Muscle of leg (tissue), 3 donors: ENCODE measurements at regions not wholly inside any gene's neighbourhood (a gene's known extent, or its start where the extent isn't known, plus 50 kb on each side); places are given as distances from the start of the nearest gene placed in this dataset.

ENCODE experiments used
- DNase-seq: peaks from one replicate; pipeline ENCODE4 v3.0.0; 2013
- H3K27ac ChIP-seq: one replicate; pipeline ENCODE4 v1.5.1; 2013; ENCODE audit warnings: mild to moderate bottlenecking, low read length, control low read depth
- H3K27me3 ChIP-seq: one replicate; pipeline ENCODE4 v1.6.1; 2013; ENCODE audit warnings: low read length; ENCODE audit not compliant: control insufficient read depth, insufficient read depth
- H3K36me3 ChIP-seq: one replicate; pipeline ENCODE4 v1.6.1; 2013; ENCODE audit warnings: low read length; ENCODE audit not compliant: control insufficient read depth, insufficient read depth
- H3K4me1 ChIP-seq: one replicate; pipeline ENCODE4 v1.6.1; 2013; ENCODE audit warnings: low read length; ENCODE audit not compliant: control insufficient read depth, insufficient read depth
- H3K4me3 ChIP-seq: one replicate; pipeline ENCODE4 v1.5.1; 2013; ENCODE audit warnings: low read length, control low read depth
- H3K9me3 ChIP-seq: replicated peaks from 2 replicates; pipeline ENCODE4 v1.6.1; 2013; ENCODE audit warnings: low read depth, low read length; ENCODE audit not compliant: control insufficient read depth
- WGBS: methylation state at CpG from one replicate; pipeline ENCODE4 v1.1.5; 2013; ENCODE audit warnings: missing lambda C conversion rate; ENCODE audit not compliant: insufficient coverage; 5-methylcytosine and 5-hydroxymethylcytosine counted together

DNA sequence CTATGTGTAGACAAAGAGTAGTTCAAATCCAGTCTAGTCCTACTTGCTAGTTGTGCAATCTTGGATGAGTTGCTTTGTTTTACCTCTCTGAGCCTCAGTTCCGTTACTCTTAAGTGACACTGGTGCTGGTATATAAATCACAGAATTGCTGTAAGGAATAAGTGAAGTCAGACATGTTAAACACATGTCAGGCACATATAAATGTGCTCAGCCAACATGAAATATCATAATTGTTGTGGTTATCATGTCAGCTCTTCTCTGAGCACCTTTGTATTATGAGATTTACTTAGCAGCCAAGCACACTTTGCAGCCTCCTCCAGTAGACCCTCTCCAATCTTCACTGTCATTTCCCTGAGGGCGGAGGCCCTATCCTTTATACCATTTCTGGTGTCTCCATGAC lies 87.9 kb upstream of the PAK3 start:
- Histone ChIP-seq H3K9me3 (no peaks in the 10 kb centered on the region), H3K4me1 (no peaks in the 10 kb centered on the region), H3K27ac (no peak overlapping the region), H3K4me3 (no peak overlapping the region), H3K36me3 (no peaks in the 10 kb centered on the region), H3K27me3 (peaks cover 21% of the 10 kb centered on the region)
- WGBS = 60% methylated on average over 2 of the region's 2 CpGs
- no peak for DNase-seq

DNA sequence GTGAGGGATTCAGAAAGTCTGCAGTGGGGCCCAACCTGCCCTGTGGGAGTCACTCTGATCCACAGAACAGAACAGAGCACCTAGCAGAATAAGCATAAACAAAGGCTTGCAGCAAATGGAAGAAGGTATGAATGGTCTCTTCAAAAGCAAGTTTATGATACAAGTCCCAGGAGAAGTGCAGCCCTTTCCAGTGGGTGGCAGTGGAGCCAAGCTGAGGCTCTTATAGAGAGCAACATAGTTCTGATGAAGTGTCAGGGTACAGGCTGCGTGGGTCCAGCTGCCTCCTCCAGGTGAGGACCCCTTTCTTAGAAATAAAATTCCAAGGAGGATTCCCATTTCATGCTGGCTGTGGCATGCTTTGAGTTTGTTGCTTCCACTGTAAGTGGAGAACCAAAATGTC lies 88.8 kb upstream of the PAK3 start:
- Histone ChIP-seq H3K4me1 (no peaks in the 10 kb centered on the region), H3K27me3 (peaks cover 26% of the 10 kb centered on the region), H3K4me3 (no peak overlapping the region), H3K27ac (no peak overlapping the region), H3K9me3 (no peaks in the 10 kb centered on the region), H3K36me3 (no peaks in the 10 kb centered on the region)
- no peak for DNase-seq
- no CpG with 5 or more reads among the region's 1 CpG for WGBS

DNA sequence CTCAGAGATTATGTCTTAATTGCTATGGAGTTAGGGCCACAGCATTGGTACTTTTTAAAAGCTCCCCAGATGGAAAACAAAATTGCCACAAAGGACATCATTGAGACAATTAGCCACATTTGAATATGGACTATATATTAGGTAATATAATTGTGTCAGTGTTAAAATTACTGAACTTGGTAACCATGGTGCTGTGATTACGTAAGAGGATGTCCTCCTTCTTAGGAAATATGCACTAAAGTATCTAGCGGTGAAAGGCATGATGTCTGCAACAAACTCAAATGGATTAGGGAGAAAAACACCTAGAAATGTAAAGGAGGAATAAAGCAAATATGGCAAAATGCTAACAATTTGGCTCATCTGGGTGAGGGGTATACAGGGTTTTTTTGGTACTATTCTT lies 89.9 kb upstream of the PAK3 start:
- Histone ChIP-seq H3K27ac (no peak overlapping the region), H3K4me3 (no peak overlapping the region), H3K36me3 (no peaks in the 10 kb centered on the region), H3K4me1 (no peaks in the 10 kb centered on the region), H3K27me3 (peaks cover 26% of the 10 kb centered on the region), H3K9me3 (no peaks in the 10 kb centered on the region)
- no peak for DNase-seq
- WGBS = 80% methylated on average over 1 of the region's 2 CpGs

DNA sequence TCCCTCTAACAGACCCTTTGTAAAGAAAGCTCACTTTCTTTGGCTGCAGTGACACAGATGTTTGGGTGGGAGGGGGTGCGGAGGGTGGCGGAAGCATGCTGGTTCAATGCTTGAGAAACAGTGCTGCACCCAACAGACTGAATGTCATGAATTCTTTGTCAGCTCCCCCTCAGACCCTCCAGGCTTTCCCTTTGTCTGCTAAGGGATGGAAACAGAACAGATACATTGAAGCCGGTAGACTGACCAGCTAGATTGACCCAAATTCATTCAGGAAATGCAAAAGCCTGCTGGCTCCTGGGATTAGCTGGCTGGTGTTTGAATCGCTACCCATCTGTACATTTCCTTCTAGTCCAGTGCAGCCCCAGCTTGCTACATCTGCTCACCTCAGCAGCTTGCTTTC lies 90.8 kb upstream of the PAK3 start:
- Histone ChIP-seq H3K27ac (no peak overlapping the region), H3K27me3 (peaks cover 28% of the 10 kb centered on the region), H3K9me3 (no peaks in the 10 kb centered on the region), H3K4me3 (no peak overlapping the region), H3K36me3 (no peaks in the 10 kb centered on the region), H3K4me1 (no peaks in the 10 kb centered on the region)
- WGBS = 80% methylated on average over 1 of the region's 4 CpGs
- no peak for DNase-seq

DNA sequence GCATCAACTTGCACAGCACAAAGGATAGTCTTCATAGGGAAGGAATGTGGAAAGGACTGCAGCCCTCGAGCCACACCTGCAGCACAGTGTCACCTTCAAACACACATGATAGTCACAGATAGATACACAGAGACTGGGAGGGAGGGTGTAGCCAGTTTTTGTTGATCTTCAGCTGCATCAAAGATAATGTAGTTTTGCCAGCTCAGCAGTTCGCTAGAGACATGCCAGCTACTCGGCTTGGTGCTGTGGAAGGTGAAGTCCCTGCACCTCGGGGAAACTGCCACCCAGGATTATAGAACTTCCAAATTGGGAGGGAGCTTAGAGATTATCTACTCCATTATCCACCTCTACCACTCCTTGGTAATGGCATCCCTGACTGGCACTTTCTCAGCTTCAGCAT lies 92.9 kb upstream of the PAK3 start:
- Histone ChIP-seq H3K4me3 (no peak overlapping the region), H3K27me3 (peaks cover 31% of the 10 kb centered on the region), H3K9me3 (no peaks in the 10 kb centered on the region), H3K27ac (no peak overlapping the region), H3K4me1 (no peaks in the 10 kb centered on the region), H3K36me3 (no peaks in the 10 kb centered on the region)
- no CpG with 5 or more reads among the region's 4 CpGs for WGBS
- DNase-seq = no peak

DNA sequence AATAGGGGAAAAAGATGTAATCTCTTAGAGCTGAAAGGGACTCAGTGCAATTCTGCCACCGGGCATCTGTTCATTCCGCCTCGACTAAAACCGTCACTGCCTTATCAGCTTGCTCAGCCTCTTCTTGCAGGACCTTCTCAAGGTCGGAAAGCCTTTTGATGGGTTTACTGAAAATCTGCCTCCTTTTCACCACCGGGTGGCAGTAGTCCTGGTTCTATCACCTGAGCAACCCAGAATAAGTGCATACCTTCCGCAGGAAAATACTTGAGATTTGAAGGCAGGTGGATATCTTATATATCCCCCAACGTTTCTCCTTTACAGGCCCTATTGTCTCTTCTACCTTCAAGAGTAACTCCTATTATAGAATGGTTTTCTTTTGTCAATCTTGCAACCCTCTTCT lies 103.4 kb upstream of the PAK3 start:
- Histone ChIP-seq H3K4me1 (no peaks in the 10 kb centered on the region), H3K4me3 (no peak overlapping the region), H3K36me3 (no peaks in the 10 kb centered on the region), H3K9me3 (no peaks in the 10 kb centered on the region), H3K27me3 (peaks cover 24% of the 10 kb centered on the region), H3K27ac (no peak overlapping the region)
- peak; percentile 8 for DNase-seq
- 23% methylated on average over 5 of the region's 8 CpGs for WGBS

DNA sequence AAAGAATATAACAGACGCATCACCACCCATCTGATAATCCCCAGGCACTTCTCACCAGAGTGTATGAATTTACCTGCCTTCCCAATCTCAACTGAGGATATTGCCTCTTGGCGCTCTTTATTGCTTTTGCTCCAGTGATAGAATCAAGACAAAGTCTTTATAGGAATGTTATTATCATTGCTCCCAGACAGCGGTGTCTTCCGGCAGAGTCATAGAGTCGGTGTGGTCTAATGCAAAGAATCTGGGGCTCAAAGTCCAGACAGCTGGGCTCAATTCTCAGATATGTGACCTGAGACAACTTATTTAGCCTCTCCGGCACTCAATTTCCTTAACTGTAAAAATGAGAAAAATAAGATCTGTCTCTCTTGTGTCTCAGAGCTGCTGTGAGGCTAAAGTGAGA lies 106.1 kb upstream of the PAK3 start:
- Histone ChIP-seq H3K27me3 (peaks cover 28% of the 10 kb centered on the region), H3K27ac (no peak overlapping the region), H3K4me1 (no peaks in the 10 kb centered on the region), H3K36me3 (no peaks in the 10 kb centered on the region), H3K4me3 (no peak overlapping the region), H3K9me3 (no peaks in the 10 kb centered on the region)
- DNase-seq = no peak
- WGBS = 60% methylated on average over 3 of the region's 6 CpGs

DNA sequence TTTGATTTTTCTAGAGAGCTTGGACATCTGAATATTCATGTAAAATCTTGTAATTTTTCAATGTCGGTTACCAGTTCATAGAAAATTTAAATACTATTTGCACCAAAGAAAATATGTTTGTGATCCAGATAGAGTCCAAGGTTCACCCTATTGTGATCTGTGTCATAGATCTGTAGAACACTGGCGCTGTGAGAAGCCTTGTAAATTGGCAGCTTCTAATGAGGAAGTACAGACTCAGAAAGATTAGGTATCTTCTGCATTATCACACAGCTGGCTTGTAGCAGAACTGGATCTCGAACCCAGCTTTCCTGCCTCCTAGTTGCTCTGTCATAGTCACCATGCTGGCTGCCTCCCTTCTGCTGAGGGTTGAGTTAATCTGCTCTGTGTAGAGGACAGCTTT lies 106.5 kb upstream of the PAK3 start:
- no peak overlapping the region for H3K27ac ChIP-seq
- H3K9me3 ChIP-seq = no peaks in the 10 kb centered on the region
- H3K27me3 ChIP-seq = peaks cover 31% of the 10 kb centered on the region
- DNase-seq = no peak
- H3K4me1 ChIP-seq = no peaks in the 10 kb centered on the region
- no peaks in the 10 kb centered on the region for H3K36me3 ChIP-seq
- H3K4me3 ChIP-seq = no peak overlapping the region
- WGBS = 60% methylated on average over 1 of the region's 3 CpGs

DNA sequence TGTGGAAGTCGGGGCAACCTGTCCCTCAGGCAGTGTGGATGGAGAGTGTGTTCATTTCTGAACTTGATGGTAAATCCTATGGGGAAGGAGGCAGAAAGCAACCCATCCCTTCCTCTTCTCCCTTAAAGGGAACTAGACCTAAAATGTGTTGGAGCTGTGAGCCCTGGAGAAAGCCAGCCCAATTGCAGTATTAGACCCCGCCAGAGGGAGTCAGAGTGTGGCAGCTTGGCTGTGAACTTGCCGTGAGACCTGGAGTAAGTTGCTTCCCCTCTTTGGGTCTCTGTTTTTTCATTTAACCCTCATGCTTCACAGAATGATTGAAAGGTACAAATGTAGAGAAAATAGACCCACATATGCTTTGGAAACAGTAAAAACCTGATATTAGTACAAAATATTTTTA lies 108.7 kb upstream of the PAK3 start:
- Histone ChIP-seq H3K4me1 (no peaks in the 10 kb centered on the region), H3K36me3 (no peaks in the 10 kb centered on the region), H3K27ac (no peak overlapping the region), H3K9me3 (no peaks in the 10 kb centered on the region), H3K27me3 (peaks cover 31% of the 10 kb centered on the region), H3K4me3 (no peak overlapping the region)
- DNase-seq = no peak
- WGBS = no CpG with 5 or more reads among the region's 3 CpGs

DNA sequence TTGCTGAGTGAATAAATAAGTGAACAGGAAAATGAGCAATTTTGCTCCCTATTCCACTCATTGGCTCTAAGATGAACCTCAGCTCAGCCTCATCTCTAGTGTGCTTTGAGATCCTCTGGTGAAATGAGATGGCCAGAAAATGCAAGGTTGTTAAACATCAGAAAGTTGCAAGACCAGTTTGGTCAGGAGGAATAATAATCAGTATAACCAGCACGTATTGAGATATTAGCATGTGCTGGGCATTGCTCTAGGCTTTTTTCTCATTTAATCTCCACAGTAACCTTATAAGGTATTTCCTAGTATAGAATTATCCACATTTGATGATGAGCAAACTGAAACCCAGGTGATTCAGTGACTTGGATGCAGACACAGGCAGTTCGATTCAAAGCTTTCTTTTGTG lies 110.5 kb upstream of the PAK3 start:
- WGBS = no CpG with 5 or more reads among the region's 2 CpGs
- DNase-seq = no peak
- Histone ChIP-seq H3K4me1 (no peaks in the 10 kb centered on the region), H3K9me3 (no peaks in the 10 kb centered on the region), H3K27me3 (peaks cover 24% of the 10 kb centered on the region), H3K27ac (no peak overlapping the region), H3K4me3 (no peak overlapping the region), H3K36me3 (no peaks in the 10 kb centered on the region)

DNA sequence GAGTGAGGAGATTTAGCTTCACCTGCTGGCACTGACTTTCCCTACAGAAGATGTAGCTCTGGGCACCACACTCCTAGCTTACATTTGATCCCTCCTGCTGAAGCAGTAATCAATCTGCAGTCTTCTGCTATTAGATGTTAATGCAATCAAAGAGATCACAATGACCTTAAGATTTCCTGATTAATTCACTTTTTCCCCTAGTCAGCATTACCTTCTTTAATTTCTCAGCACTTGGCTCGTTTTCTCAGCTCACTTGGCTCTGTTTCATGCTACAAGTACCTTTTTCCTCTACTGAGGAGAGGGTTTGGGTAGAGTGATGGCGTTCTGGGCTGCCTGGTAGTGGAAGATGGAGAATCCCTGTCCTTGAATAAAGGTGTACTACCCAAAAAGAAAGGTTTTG lies 113.0 kb upstream of the PAK3 start:
- Histone ChIP-seq H3K36me3 (no peaks in the 10 kb centered on the region), H3K9me3 (no peaks in the 10 kb centered on the region), H3K27me3 (peaks cover 20% of the 10 kb centered on the region), H3K4me1 (no peaks in the 10 kb centered on the region), H3K27ac (no peak overlapping the region), H3K4me3 (no peak overlapping the region)
- no peak for DNase-seq
- 78% methylated on average over 1 of the region's 2 CpGs for WGBS
